ENCODE measurements at regions not wholly inside any gene's neighbourhood (a gene's known extent, or its start where the extent isn't known, plus 50 kb on each side); places are given as distances from the start of the nearest gene placed in this dataset.

GRCh38 chr6:963456-963855 lies 270.5 kb upstream of the EXOC2 start:
- no peak for TF ChIP-seq EP300 (IDR thresholded peaks at IDR 0.05)
- TF ChIP-seq CTCF (IDR thresholded peaks at IDR 0.05): no peak
- no peak for TF ChIP-seq POLR2A (IDR thresholded peaks at IDR 0.05)
